Heart right ventricle (tissue), 16 donors: ENCODE measurements at regions not wholly inside any gene's neighbourhood (a gene's known extent, or its start where the extent isn't known, plus 50 kb on each side); places are given as distances from the start of the nearest gene placed in this dataset.
A peak's percentile ranks its signal among the peaks of the same experiment; 100 is the strongest.

Experiments used
- ATAC-seq, 8 donors: fragments of 200-7000 bp; cut with Tn5 transposase; one replicate each; pipeline ENCODE4 v1.9.1; 2020; ENCODE audit warnings: mild to moderate bottlenecking in 8 of 8, moderate library complexity in 8 of 8, moderate number of reproducible peaks in 1 of 8
- DNase-seq, 2 donors: peaks; one replicate each; pipeline ENCODE4 v3.0.0-alpha.2; 2020
- H3K27ac ChIP-seq, 10 donors: fragments of 200-600 bp; sonication (generic) in 2 of 10; one replicate each; pipeline versions ENCODE4 v1.5.0 to v1.8.0; 2020 to 2022; ENCODE audit warnings: mild to moderate bottlenecking in 3 of 10
- H3K27me3 ChIP-seq, 7 donors: fragments of 200-600 bp; one replicate each; pipeline ENCODE4 v1.8.0; 2021 to 2022; ENCODE audit warnings: mild to moderate bottlenecking in 2 of 7
- H3K36me3 ChIP-seq, 9 donors: fragments of 200-600 bp; sonication (generic) in 1 of 9; one replicate each; pipeline versions ENCODE4 v1.5.0 to v1.8.0; 2020 to 2022; ENCODE audit warnings: mild to moderate bottlenecking in 2 of 9
- H3K4me1 ChIP-seq, 9 donors: fragments of 200-600 bp; sonication (generic) in 1 of 9; one replicate each; pipeline versions ENCODE4 v1.5.0 to v1.8.0; 2020 to 2022; ENCODE audit warnings: mild to moderate bottlenecking in 4 of 9
- H3K4me3 ChIP-seq, 10 donors: fragments of 200-600 bp; sonication (generic) in 2 of 10; one replicate each; pipeline versions ENCODE4 v1.5.0 to v1.8.0; 2020 to 2022; ENCODE audit warnings: mild to moderate bottlenecking in 7 of 10, moderate library complexity in 2 of 10
- H3K9me3 ChIP-seq, 11 donors: fragments of 200-600 bp in 10 of 11; sonication (generic) in 2 of 11; one replicate each; pipeline versions ENCODE4 v1.5.0 to v1.8.0; 2013 to 2022; ENCODE audit warnings: mild to moderate bottlenecking in 2 of 11, control low read depth in 1 of 11, moderate library complexity in 1 of 11
- WGBS, 2 donors: extraction: QIAGEN DNeasy Blood & Tissue Kit; methylation state at CpG; one replicate each; pipeline ENCODE4 v1.1.7; 2013; ENCODE audit warnings: inconsistent platforms in 1 of 2; 5-methylcytosine and 5-hydroxymethylcytosine counted together
- intact Hi-C, 10 donors: fragments of 100-400 bp; cut with DNase I; formaldehyde crosslinking; loops; one replicate each; pipeline versions ENCODE4 v1.11.1 to v1.14.2; 2022
- TF ChIP-seq, protein P1 (sequence below), 9 donors: fragments of 200-600 bp; sonication (generic) in 2 of 9; IDR thresholded peaks; one replicate each; pipeline versions ENCODE4 v1.5.0 to v1.8.0; 2021 to 2022; ENCODE audit warnings: antibody characterized with exemption in 9 of 9, mild to moderate bottlenecking in 5 of 9, moderate library complexity in 1 of 9
- donor health status: Arrhythmogenic right ventricular cardiomyopathy.
- donor health status: ischemic (EF 13 %, LVEDD 7.1; RV severe dilation, severe dysfunction).
- donor health status: healthy with polysubstance abuse.
- donor health status: DM: no; HTN: yes; CAD: no.
- donor health status: DM: no; HTN: no; CAD: no.
- donor health status: ischemic (EF 25% LVEDD 6.9; RV normal size, moderate dysfunction).
- donor health status: ischemic (EF 25% LVEDD 5.7; RV mildly dilated, moderate dysfunction).
- donor health status: healthy.
- donor health status: DM: yes; HTN: yes; CAD: no.
- donor health status: Ischemic cardiomyopathy.
- donor health status: ischemic (EF 35%, LVEDD 5.7; RV mildly dilated, moderate dysfunction).
- donor health status: nonischemic (EF 11% LVEDD 7.7; RV severe dilation, severe dysfunction).
- donor health status: DM: yes; HTN: yes; CAD: no.
- donor health status: PGD.
- donor health status: ischemic (EF 29% LVEDD 5.4; RV normal size, mild dysfunction).
- donor health status: nonischemic (EF 23%, LVEDD 6.1; RV moderate dilation, normal function).

DNA sequence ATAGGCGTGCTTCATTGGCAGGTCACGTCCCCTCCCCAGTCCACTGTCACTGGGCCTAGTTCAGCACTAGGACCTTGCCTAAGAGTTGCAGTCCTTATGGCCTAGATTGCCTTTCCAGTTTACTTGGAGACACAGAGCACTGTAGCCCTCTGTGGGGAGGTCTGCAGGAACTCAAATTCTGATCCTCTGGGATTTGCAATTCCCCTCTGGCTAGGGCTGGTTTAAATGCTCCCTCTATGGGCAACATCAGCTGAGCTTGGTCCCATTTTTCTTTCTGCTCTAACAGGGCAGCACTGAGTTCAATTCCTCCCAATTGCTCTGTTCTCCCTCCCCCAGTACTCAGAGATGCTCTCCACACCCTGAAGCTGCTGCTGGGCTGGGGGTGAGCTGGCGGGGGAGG, 358.2 kb downstream of the HTR1A start:
- Histone ChIP-seq H3K9me3 (peaks cover 0 to 24% (median 0%) of the 10 kb centered on the region in 11 donors), H3K36me3 (no peaks in the 10 kb centered on the region), H3K27ac (no peak overlapping the region), H3K4me3 (no peak overlapping the region), H3K27me3 (no peaks in the 10 kb centered on the region), H3K4me1 (no peaks in the 10 kb centered on the region)
- intact Hi-C loops, result no loop called here
- 69 to 72% methylated on average over 3 of the region's 3 CpGs for WGBS, 2 donors
- no peak for ATAC-seq
- TF ChIP-seq, protein P1, sequence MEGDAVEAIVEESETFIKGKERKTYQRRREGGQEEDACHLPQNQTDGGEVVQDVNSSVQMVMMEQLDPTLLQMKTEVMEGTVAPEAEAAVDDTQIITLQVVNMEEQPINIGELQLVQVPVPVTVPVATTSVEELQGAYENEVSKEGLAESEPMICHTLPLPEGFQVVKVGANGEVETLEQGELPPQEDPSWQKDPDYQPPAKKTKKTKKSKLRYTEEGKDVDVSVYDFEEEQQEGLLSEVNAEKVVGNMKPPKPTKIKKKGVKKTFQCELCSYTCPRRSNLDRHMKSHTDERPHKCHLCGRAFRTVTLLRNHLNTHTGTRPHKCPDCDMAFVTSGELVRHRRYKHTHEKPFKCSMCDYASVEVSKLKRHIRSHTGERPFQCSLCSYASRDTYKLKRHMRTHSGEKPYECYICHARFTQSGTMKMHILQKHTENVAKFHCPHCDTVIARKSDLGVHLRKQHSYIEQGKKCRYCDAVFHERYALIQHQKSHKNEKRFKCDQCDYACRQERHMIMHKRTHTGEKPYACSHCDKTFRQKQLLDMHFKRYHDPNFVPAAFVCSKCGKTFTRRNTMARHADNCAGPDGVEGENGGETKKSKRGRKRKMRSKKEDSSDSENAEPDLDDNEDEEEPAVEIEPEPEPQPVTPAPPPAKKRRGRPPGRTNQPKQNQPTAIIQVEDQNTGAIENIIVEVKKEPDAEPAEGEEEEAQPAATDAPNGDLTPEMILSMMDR (IDR thresholded peaks at IDR 0.05), result no peak
- DNase-seq, result no peak

DNA sequence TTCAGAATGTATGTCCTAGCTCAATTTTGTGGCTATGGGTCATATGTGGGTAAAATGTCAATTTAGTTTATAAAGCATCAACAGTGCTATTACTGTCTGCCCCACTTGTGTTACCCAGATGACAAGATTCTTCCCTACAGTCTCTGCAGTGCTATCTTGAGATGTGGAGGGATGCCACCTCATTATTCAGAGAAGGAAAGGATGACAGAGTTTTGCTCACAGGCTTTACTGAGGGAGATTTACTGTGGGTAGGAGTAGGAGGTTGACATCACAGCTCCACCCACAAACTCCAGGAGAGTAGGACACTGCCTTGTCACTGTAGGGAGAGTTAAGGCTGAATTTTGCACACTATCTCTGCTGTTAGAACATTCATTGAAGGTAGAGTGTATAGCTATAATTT, 359.3 kb downstream of the HTR1A start:
- Histone ChIP-seq H3K36me3 (no peaks in the 10 kb centered on the region), H3K9me3 (peaks cover 0 to 24% (median 0%) of the 10 kb centered on the region in 11 donors), H3K4me1 (no peaks in the 10 kb centered on the region), H3K4me3 (no peak overlapping the region), H3K27me3 (no peaks in the 10 kb centered on the region), H3K27ac (no peak overlapping the region)
- intact Hi-C loops, result no loop called here
- DNase-seq, result no peak
- ATAC-seq, result no peak
- TF ChIP-seq, protein P1 (IDR thresholded peaks at IDR 0.05), result no peak

DNA sequence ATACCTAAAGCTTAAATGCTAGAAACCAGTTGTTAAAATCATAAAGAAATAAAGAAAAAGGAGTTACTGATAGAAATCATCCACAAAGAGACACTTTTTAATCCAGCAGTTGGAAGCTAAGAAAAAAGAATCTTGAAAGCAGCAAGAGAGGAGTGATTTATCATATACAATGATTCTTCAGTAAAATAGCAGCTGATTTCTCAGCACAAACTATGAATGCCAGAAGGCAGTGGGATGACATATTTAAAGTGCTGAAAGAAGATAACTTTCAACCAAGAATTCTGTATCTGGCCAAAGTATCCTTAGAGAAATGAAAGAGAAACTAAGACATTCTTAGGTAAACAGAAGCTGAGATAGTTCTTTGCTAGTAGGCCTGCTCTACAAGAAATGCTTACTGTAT, 366.0 kb downstream of the HTR1A start:
- TF ChIP-seq, protein P1 (IDR thresholded peaks at IDR 0.05), result no peak
- no peaks in the 10 kb centered on the region for H3K27me3 ChIP-seq

DNA sequence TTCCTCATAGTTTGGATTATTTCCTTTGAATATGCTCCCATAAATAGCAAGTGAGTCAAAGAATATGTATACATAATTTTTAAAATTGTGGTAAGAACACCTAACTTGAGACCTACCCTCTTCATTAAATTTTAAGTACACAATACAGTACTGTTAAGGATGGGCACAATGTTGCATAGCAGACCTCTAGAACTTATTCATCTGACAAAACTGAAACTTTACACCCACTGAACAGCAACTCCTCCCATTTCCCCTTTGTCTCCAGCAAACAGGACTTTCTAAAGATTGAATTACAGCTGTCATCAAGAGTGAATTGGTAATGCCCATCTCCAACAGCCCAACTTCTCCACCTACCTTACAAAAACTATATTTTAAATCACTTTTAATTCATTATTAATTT, 388.9 kb downstream of the HTR1A start:
- DNase-seq, result no peak
- Histone ChIP-seq H3K9me3 (peaks cover 0 to 15% (median 0%) of the 10 kb centered on the region in 11 donors), H3K4me1 (peaks cover 0 to 6% (median 0%) of the 10 kb centered on the region in 9 donors), H3K27ac (peak overlapping the region in 1 of 10 donors; percentile 13), H3K27me3 (no peaks in the 10 kb centered on the region), H3K36me3 (no peaks in the 10 kb centered on the region), H3K4me3 (no peak overlapping the region)
- intact Hi-C loops, result no loop called here
- TF ChIP-seq, protein P1 (IDR thresholded peaks at IDR 0.05), result no peak
- ATAC-seq, result peak in 1 of 8 donors; percentile 42

More for the DNA sequence above, 366.0 kb downstream of the HTR1A start:
- H3K4me3 ChIP-seq, result no peak overlapping the region
- H3K36me3 ChIP-seq, result no peaks in the 10 kb centered on the region
- intact Hi-C loops, result no loop called here
- DNase-seq (no peak), ATAC-seq (no peak)
- H3K9me3 ChIP-seq, result peaks cover 0 to 24% (median 7%) of the 10 kb centered on the region in 11 donors
- no peaks in the 10 kb centered on the region for H3K4me1 ChIP-seq
- H3K27ac ChIP-seq, result no peak overlapping the region
